Epidermal melanocyte (primary cell): ENCODE measurements at regions not wholly inside any gene's neighbourhood (a gene's known extent, or its start where the extent isn't known, plus 50 kb on each side); places are given as distances from the start of the nearest gene placed in this dataset.

ENCODE experiments used
- DNase-seq: peaks from one replicate; pipeline ENCODE4 v3.0.0; 2011; ENCODE audit warnings: low spot score; ENCODE audit not compliant: insufficient read length

- no peak for DNase-seq
Observed at GRCh38 chr6:4381381-4381780, 246.0 kb upstream of the ECI2 start.

DNA sequence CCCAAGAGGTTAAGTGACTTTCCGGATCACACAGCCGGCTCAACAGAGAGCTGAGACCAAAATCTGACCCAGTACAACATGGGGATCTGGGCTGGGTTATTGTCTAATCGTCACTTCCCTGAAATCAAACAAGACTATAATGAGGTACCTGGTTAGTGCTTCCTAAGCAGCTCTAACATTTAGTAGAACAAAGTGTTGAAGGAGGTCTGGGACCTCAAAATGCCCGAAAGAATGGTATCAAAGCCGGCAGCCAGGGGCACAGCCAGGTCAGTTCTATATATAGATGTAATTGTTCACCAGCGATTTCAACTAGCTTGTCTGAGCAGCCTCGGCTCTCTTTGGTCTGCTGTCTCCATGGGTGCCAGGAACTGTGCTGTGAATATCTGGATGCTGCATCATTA is 245.5 kb upstream of the ECI2 start:
- DNase-seq, result no peak

- no peak for DNase-seq
Observed at GRCh38 chr6:4379958-4380357, 244.6 kb upstream of the ECI2 start.

DNA sequence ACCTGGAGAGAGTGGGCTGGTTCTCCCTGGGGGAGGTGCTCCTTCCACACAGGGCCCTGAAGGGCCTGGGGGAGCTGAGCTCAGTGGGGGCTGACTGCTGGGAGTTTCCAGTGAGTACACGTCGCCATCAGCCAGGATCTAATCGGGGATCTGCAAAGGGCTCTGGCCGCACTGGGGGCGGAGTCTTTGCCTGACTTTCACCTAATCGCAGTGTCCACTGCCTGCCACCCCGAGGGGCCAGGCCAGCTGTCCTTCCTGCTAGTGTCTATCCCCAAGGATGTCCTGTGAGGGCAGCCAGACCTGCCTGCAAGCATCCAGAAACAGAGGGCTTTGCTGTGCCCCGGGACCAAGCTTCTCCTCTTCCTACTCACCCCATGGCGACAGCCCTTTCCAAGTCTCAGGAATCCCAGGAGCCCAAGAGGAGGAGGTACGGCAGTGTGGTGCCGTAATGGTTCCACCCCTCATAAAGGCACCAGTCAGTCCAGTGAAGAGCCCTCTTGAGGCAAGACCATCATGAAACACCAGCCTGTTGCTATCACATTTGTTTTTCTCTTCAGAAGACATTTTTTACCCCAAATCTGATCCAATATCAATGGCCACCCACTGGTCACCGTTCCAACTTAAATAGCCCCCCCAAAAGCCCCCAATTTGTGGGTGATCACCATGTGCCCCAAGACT is 243.1 kb upstream of the ECI2 start:
- no peak for DNase-seq

GRCh38 chr6:4377603-4378002 is 242.2 kb upstream of the ECI2 start:
- DNase-seq, result no peak

DNA sequence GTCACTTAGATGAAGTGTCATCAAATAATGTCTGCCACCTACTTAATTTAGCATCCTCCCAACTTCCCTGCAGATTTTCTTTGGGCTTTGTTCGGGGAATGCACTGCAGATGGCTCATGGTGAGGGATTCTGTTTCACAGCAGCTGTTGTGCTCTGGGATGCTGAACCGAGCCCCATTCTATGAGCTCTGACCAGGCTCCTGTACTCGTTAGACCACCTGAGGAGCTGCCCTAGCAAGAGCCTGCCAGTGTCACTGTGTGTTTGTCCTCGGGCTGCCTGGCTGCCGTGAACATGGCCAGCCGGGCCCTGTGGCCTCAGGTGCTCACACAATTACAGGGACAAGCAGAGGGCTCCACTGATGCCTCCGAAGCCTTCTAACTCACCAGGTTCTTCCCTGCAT is 238.8 kb upstream of the ECI2 start:
- DNase-seq, result no peak

DNA sequence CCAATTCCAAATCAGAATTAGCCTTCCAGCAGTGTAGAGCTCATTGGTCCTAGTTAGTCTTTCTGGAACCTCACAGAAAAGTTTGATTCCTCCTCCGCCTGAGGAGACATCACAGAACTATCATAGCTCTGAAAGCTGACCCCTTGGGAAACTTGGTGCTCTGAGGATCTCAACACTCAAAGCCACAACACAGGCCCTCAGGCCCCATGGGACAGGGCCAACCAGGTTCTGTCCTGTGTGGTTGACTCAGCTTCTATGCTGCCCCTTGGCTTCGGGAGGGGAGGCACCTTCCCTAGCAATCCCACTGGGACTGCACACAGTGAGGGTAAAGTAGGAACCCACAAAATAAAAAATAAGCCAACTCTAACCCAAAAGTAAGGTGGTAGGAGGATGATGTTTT is 237.5 kb upstream of the ECI2 start:
- no peak for DNase-seq

DNA sequence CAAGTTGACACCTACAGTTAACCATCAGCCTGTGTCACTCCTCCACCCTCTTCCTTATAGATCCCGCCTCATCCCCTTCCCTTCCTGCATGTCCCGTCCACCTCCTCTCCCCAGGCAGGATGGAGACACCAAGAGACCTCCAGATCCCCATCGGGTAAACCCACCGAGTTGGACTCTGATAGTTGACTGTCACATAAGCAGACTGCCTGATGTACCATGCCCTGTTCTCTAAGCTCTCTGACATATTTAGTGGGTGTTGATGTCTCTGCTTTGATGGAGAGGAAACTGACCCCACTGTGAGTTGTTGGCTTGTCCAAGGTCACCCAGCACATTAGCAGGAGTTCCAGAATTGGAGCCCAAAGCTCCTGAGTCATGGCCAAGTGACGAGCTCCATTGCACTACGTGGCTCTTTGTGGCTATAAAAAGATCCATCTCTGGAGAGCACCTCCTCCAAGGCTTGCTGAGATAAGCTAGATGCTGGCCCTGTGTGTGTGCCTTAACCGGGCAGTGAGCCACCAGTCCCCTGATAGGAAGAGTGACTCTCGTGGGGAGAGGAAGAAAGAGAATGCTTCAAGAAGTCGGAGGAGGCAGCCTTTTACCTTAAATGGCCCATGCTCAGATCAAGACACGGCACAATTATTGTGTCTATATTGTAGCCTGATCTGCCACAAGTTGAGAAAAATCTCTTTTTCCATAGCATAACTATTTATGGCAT is 236.0 kb upstream of the ECI2 start:
- DNase-seq, result no peak

- no peak for DNase-seq
Observed at GRCh38 chr6:4370066-4370465, 234.7 kb upstream of the ECI2 start.

DNA sequence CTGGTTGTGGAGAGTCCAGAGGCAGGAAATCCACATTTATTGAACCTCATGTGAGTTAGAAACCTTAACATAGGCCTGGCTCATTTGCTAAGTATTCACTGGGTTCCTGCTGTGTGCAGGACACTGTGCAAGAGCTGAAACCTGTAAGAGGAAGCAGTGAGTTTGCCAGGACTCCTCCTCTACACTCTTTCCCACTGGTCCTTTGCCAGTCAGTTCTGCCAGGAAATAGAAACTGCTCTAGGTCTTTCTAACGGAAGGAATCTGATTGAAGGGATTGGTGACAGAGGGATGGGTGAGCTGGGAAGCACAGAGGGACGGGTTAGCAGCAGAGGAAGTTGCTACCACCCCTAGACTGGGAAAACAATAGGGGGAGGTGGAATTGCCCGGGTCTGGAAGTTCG is 234.2 kb upstream of the ECI2 start:
- no peak for DNase-seq

GRCh38 chr6:4368649-4369048 is 233.3 kb upstream of the ECI2 start:
- DNase-seq, result no peak

GRCh38 chr6:4367643-4368042 is 232.3 kb upstream of the ECI2 start:
- DNase-seq, result no peak

DNA sequence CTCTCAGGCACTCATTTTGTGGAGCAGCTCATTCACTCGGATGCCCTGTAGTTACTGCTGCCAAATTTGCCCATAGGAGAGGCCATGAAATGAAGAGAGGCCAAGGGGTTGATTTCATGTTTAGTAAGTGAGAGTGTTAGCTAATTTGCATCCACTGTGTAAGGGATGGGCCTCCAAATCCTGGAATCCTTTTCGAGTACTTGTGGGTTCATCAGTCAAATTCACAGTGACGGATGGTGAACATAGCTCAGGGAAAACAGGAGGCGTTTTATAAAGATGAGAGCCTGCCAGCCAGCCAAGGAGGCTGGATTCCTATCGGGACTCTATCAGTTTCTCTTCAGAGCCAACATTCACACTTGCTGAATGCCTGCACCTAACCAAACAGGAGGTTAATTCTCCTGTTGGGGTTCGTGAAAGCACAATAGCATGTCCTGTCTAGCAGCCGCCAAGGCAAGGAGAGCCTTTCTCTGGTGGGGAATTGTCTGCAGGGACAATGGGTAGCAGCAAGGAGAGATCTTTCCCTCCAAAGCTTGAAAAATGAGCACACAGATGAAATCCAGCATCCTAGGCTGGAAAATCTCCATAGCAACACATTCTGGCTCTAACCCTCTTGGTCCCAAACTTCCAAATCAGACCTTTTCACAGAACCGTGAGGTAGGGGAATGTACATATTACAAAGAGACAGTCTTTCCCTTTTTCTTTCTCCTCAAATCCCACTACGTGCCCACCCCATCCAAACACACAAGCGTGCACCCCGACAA is 231.4 kb upstream of the ECI2 start:
- no peak for DNase-seq

- DNase-seq, result no peak
Observed at GRCh38 chr6:4365686-4366085, 230.3 kb upstream of the ECI2 start.

DNA sequence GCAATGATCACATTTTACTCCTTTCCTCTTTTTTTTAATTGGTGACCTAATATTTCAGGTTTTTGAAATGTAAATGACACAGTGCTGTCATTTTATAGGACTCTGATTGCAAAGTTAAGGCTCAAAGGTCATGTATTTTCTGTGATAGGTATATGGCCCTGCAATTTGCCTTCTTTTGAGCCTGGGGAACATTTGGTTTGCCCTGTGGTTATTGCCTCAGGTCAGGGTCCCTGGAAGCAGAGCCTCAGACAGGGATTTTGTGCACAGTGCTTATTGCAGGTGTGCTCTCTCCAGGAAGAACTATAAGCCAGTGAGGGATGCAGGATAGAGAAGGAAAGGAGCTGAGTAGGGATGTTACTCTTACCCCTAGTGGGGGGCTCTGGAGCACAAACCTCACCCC is 229.3 kb upstream of the ECI2 start:
- DNase-seq, result no peak

- DNase-seq, result no peak
Observed at GRCh38 chr6:4364172-4364571, 228.8 kb upstream of the ECI2 start.

DNA sequence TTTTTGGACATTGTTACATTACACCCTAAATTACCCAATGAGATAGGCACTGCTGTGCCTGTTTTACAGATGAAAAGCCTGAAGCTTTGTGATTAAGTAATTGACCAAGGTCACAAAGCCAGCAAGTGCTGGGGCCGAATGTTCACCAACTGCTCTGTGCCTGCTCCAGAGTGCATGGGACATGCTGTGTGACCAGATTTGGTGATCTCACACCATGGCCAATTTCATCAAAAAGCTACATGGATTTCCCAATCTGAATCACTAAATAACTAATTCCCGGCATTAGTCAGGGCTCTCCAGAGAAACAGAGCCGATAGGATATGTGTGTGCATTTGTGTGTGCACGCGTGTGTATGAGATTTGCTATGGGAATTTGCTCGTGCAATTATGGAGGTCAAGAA is 228.3 kb upstream of the ECI2 start:
- no peak for DNase-seq

GRCh38 chr6:4362326-4362725 is 227.0 kb upstream of the ECI2 start:
- DNase-seq, result no peak

- DNase-seq, result no peak
Observed at GRCh38 chr6:4360920-4361319, 225.5 kb upstream of the ECI2 start.

DNA sequence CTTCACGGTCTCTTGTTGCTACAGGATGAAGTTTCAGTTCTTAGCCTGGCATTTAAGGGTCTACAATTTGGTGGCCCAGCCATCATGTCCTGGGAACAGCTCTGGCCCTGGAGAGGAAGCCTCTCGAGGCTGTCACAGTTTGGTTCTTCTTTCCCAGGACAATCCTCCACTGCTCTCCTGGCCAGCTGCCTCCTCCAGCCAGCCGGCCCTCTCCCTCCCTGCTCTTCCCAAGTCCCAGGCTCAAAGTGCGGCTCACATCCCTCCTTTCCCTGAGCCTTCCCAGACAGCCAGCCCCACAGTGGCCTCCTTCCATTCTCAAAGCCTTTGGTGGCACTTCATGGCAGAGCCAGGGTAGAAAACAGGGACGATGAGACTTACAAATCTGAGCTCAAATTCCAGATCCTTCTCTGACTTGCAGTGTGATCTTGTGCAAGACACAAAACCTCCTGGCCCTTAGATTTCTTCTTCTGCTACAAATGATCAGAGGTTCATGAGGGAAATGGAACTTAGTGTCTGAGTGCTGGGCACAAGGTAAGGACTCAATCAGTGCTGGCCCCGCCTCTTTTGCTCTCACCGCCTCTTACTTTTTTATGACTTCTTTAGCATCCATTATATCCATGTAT is 223.8 kb upstream of the ECI2 start:
- no peak for DNase-seq

DNA sequence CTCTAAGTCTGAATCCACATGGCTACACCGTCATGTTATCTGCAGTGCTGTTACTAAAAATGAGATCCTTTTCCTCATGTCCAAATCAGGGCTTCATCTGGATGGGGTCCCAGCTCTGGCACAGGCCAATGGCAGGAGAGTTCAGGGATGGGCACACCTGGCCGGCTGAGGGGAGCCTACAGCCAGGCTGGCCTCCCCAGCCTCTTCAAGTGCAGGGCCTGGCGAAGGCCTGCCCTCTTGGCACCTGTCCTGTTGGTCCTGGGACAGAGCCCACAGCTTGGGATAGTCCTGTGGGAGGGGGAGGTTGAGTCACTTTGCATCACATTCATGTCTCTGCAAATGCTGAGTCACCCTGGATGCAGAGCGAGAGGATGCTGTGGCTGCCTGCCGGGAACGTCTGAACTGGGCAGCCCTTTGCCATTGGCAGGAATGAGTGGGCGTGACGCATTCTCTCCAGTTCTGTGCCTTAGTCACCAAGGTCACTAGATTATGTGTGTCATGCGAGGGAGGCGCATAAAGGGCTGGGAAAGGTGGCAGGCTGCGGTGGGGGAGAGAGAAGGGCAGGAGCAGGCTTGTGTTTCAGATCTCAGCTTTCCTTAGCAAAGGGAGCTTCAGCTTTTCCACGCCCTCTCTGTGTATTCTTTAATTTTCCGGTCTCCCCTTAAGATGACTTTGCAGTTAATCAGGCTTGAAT is 223.2 kb upstream of the ECI2 start:
- DNase-seq, result peak; percentile 62
